ENCODE measurements at regions not wholly inside any gene's neighbourhood (a gene's known extent, or its start where the extent isn't known, plus 50 kb on each side); places are given as distances from the start of the nearest gene placed in this dataset.

DNA sequence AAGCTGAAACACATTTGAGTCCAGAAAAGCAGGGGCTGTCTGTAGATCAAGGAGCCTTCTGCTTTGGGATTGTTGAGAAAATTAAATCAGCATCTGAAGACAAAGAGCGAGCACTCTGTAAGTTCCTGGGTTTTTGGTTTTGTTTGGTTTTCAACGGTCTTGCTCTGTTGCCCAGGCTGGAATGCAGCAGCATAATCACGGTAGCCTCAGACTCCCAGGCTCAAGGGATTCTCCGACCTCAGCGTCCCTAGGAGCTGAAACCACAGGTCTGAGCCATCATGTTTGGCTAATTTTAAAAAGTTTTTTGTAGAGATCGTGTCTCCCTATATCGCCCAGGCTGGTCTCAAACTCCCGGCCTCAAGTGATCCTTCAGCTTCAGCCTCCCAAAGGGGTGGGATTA lies 266.5 kb upstream of the ADAMTS16 start:
- H4K20me1 ChIP-seq (ENCODE audit: control insufficient read depth, insufficient read depth, low read length, poor library complexity, severe bottlenecking), result no peaks in the 10 kb centered on the region
- no peak for DNase-seq
- Mint-ChIP-seq H3K27me3 (no peaks in the 10 kb centered on the region), H3K27ac (no peak overlapping the region), H3K9me3 (ENCODE audit: insufficient read depth) (no peaks in the 10 kb centered on the region), H3K4me1 (no peaks in the 10 kb centered on the region), H3K4me3 (no peak overlapping the region)
- H3K4me3 ChIP-seq (ENCODE audit: control extremely low read depth in 1 of 5, extremely low read depth in 1 of 5, insufficient read depth in 1 of 5, low read depth in 2 of 5, low read length in 4 of 5), result no peak overlapping the region
- no peak for ATAC-seq (ENCODE audit: low read depth)
- intact Hi-C loops (cut with micrococcal nuclease), result no loop called here
- H3K27me3 ChIP-seq (replicated peaks in 1 of 4; ENCODE audit: control extremely low read depth in 1 of 4, control insufficient read depth in 3 of 4, insufficient read depth in 4 of 4, low read length in 3 of 4), result no peaks in the 10 kb centered on the region
- POLR2A ChIA-PET, result no interaction called here
- no peaks in the 10 kb centered on the region for H3K4me1 ChIP-seq (ENCODE audit: control insufficient read depth in 2 of 2, insufficient read depth in 2 of 2, low read length in 2 of 2)
- H3K36me3 ChIP-seq (replicated peaks in 1 of 2; ENCODE audit: control extremely low read depth in 1 of 2, control insufficient read depth in 1 of 2, extremely low read depth in 1 of 2, insufficient read depth in 2 of 2, low read length in 1 of 2), result no peaks in the 10 kb centered on the region
- 97% methylated on average over 8 of the region's 8 CpGs for WGBS (ENCODE audit: insufficient coverage)
- CTCF ChIA-PET, result no interaction called here
- TF ChIP-seq EZH2 (IDR thresholded peaks at IDR 0.05; ENCODE audit: borderline replicate concordance, insufficient read depth, low read depth, low read length, poor library complexity, severe bottlenecking), result no peak
- TF ChIP-seq, protein P1, sequence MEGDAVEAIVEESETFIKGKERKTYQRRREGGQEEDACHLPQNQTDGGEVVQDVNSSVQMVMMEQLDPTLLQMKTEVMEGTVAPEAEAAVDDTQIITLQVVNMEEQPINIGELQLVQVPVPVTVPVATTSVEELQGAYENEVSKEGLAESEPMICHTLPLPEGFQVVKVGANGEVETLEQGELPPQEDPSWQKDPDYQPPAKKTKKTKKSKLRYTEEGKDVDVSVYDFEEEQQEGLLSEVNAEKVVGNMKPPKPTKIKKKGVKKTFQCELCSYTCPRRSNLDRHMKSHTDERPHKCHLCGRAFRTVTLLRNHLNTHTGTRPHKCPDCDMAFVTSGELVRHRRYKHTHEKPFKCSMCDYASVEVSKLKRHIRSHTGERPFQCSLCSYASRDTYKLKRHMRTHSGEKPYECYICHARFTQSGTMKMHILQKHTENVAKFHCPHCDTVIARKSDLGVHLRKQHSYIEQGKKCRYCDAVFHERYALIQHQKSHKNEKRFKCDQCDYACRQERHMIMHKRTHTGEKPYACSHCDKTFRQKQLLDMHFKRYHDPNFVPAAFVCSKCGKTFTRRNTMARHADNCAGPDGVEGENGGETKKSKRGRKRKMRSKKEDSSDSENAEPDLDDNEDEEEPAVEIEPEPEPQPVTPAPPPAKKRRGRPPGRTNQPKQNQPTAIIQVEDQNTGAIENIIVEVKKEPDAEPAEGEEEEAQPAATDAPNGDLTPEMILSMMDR (IDR thresholded peaks at IDR 0.05), result no peak
- H3K27ac ChIP-seq (ENCODE audit: low read length in 2 of 2), result no peak overlapping the region
- H2AFZ ChIP-seq (ENCODE audit: insufficient read depth, low read depth, low read length, poor library complexity, severe bottlenecking), result no peak overlapping the region
- peaks cover 0 to 1% (median 0%) of the 10 kb centered on the region in 3 donors for H3K9me3 ChIP-seq (ENCODE audit: control extremely low read depth in 1 of 3, control insufficient read depth in 2 of 3, insufficient read depth in 1 of 3, low read length in 2 of 3)
- H3K4me2 ChIP-seq (replicated peaks; ENCODE audit: low read depth, low read length, poor library complexity, severe bottlenecking), result no peak overlapping the region
- H3K9ac ChIP-seq (ENCODE audit: low read length), result no peak overlapping the region
- H3K79me2 ChIP-seq (ENCODE audit: control insufficient read depth, insufficient read depth, low read length), result no peaks in the 10 kb centered on the region

DNA sequence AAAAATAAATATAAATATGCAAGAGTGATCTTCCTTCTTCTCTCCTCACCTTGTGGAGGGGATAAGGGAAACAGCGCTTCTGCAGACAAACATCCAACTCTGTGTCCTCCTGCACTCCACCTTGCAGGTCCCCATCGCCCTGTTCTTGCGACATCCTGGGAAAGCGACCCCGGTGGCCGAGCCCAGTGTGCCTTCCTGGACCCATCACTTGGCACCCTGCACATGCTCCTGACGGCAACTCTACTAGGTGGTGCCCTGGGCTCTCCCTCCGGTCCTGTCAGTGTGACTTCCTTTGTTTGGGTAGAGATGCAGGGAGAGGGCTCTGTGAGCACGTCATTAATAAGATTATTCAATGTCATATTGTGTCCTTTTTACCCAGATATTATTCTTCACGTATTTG lies 266.0 kb upstream of the ADAMTS16 start:
- H3K4me2 ChIP-seq (replicated peaks; ENCODE audit: low read depth, low read length, poor library complexity, severe bottlenecking), result no peak overlapping the region
- 97% methylated on average over 5 of the region's 10 CpGs for WGBS (ENCODE audit: insufficient coverage)
- H3K4me1 ChIP-seq (ENCODE audit: control insufficient read depth in 2 of 2, insufficient read depth in 2 of 2, low read length in 2 of 2), result no peaks in the 10 kb centered on the region
- no peak for TF ChIP-seq EZH2 (IDR thresholded peaks at IDR 0.05; ENCODE audit: borderline replicate concordance, insufficient read depth, low read depth, low read length, poor library complexity, severe bottlenecking)
- TF ChIP-seq, protein P1 (IDR thresholded peaks at IDR 0.05), result no peak
- H3K27ac ChIP-seq (ENCODE audit: low read length in 2 of 2), result no peak overlapping the region
- Mint-ChIP-seq H3K9me3 (ENCODE audit: insufficient read depth) (no peaks in the 10 kb centered on the region), H3K4me1 (no peaks in the 10 kb centered on the region), H3K27me3 (no peaks in the 10 kb centered on the region), H3K4me3 (no peak overlapping the region), H3K27ac (no peak overlapping the region)
- no peaks in the 10 kb centered on the region for H3K27me3 ChIP-seq (replicated peaks in 1 of 4; ENCODE audit: control extremely low read depth in 1 of 4, control insufficient read depth in 3 of 4, insufficient read depth in 4 of 4, low read length in 3 of 4)
- no peaks in the 10 kb centered on the region for H3K36me3 ChIP-seq (replicated peaks in 1 of 2; ENCODE audit: control extremely low read depth in 1 of 2, control insufficient read depth in 1 of 2, extremely low read depth in 1 of 2, insufficient read depth in 2 of 2, low read length in 1 of 2)
- no peaks in the 10 kb centered on the region for H4K20me1 ChIP-seq (ENCODE audit: control insufficient read depth, insufficient read depth, low read length, poor library complexity, severe bottlenecking)
- ChIA-PET POLR2A (no interaction called here), CTCF (no interaction called here)
- intact Hi-C loops (cut with micrococcal nuclease), result no loop called here
- peaks cover 0 to 3% (median 0%) of the 10 kb centered on the region in 3 donors for H3K9me3 ChIP-seq (ENCODE audit: control extremely low read depth in 1 of 3, control insufficient read depth in 2 of 3, insufficient read depth in 1 of 3, low read length in 2 of 3)
- H3K4me3 ChIP-seq (ENCODE audit: control extremely low read depth in 1 of 5, extremely low read depth in 1 of 5, insufficient read depth in 1 of 5, low read depth in 2 of 5, low read length in 4 of 5), result no peak overlapping the region
- no peak overlapping the region for H3K9ac ChIP-seq (ENCODE audit: low read length)
- no peak overlapping the region for H2AFZ ChIP-seq (ENCODE audit: insufficient read depth, low read depth, low read length, poor library complexity, severe bottlenecking)
- no peak for ATAC-seq (ENCODE audit: low read depth)
- H3K79me2 ChIP-seq (ENCODE audit: control insufficient read depth, insufficient read depth, low read length), result no peaks in the 10 kb centered on the region
- no peak for DNase-seq
